PFSK-1 (cell line): ENCODE measurements at regions not wholly inside any gene's neighbourhood (a gene's known extent, or its start where the extent isn't known, plus 50 kb on each side); places are given as distances from the start of the nearest gene placed in this dataset.

Source experiments
- FOXP2 ChIP-seq: optimal IDR thresholded peaks from 2 replicates; pipeline ENCODE3; 2011; ENCODE audit warnings: borderline replicate concordance, control low read depth, inconsistent platforms; ENCODE audit not compliant: insufficient read depth; ENCODE audit errors: extremely low read length, extremely low read depth
- POLR2AphosphoS5 ChIP-seq: IDR thresholded peaks from 2 replicates; pipeline ENCODE4 v1.6.1; 2012; ENCODE audit warnings: low read depth, mild to moderate bottlenecking, control low read depth, low read length, moderate library complexity
- REST ChIP-seq, 2 experiments: IDR thresholded peaks; 2 replicates each; pipeline versions ENCODE4 v1.6.1 to v1.8.0; 2011 to 2012; ENCODE audit warnings: low read depth in 2 of 2, low read length in 2 of 2, control low read depth in 1 of 2, inconsistent platforms in 1 of 2, mild to moderate bottlenecking in 1 of 2, moderate library complexity in 1 of 2; ENCODE audit not compliant: insufficient read depth in 1 of 2
- TAF1 ChIP-seq: IDR thresholded peaks from 2 replicates; pipeline ENCODE4 v1.6.1; 2012; ENCODE audit warnings: low read length, control low read depth, borderline replicate concordance; ENCODE audit not compliant: insufficient read depth

DNA sequence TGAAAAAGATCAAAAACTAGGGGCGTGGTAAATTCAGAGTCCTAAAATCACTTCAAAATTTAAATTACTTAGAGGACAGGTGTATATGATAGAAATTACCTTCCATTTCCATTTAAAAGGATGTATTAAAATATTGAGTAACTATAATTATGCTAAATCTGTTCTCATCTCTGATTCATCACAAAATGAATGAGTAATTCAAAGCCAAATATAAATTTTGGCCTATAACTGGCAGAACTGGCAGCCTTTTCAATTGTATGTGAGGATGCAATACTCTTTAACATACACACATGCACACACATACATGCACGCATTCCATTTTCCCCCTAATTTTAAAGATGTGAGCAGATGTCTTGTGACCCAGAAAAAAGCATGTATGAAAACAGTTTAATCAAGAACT, 194.6 kb downstream of the EPM2A start:
- TF ChIP-seq POLR2AphosphoS5: no peak
- no peak for TF ChIP-seq FOXP2
- no peak for TF ChIP-seq REST (IDR thresholded peaks at IDR 0.05; ENCODE audit: insufficient read depth in 1 of 2, low read depth in 2 of 2, low read length in 2 of 2)
- TF ChIP-seq TAF1: no peak
